ENCODE measurements at regions not wholly inside any gene's neighbourhood (a gene's known extent, or its start where the extent isn't known, plus 50 kb on each side); places are given as distances from the start of the nearest gene placed in this dataset.
"Not testable (repeated sequence)": the region's sequence is repeated elsewhere in the genome, so short reads cannot be mapped to it uniquely, and the experiment has no call there.

DNA sequence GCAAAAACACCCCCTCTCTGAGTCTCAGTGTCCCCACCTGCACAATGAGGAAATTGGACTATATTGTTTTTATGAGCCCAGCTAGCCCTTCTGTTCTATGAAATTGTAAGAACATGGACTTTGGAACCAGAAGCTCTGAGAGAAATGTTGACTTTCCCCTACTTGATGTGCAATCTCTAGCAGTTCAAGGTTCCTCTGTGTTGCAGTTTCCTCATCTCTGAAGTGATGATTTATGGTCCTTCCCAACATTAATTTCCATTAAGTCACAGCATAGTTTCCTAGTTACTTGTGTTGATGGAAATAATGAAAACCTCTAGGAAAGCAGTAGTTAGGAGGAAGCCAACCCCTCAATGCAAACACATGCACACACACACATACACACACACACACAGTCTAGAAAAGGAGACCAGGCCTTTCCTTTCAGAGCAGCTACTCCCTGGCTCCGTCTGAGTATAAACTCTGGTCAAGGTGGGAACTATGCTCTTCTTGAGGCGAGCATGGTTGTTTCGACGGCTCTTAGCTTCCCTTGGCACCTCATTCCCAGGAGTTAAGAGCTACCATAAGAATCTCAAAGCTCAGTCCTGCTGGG, 518.4 kb downstream of the SOX6 start:
- Histone ChIP-seq H3K36me3 (ENCODE audit: control insufficient read depth, insufficient read depth, low read length) (no peaks in the 10 kb centered on the region), H3K9me3 (ENCODE audit: control insufficient read depth, insufficient read depth, low read length) (no peaks in the 10 kb centered on the region), H3K27me3 (ENCODE audit: control insufficient read depth, insufficient read depth, low read length) (no peaks in the 10 kb centered on the region), H3K4me1 (ENCODE audit: control insufficient read depth, insufficient read depth, low read length) (no peaks in the 10 kb centered on the region), H3K9ac (ENCODE audit: low read depth, low read length) (no peak overlapping the region), H3K4me3 (ENCODE audit: low read depth, low read length) (no peak overlapping the region)

DNA sequence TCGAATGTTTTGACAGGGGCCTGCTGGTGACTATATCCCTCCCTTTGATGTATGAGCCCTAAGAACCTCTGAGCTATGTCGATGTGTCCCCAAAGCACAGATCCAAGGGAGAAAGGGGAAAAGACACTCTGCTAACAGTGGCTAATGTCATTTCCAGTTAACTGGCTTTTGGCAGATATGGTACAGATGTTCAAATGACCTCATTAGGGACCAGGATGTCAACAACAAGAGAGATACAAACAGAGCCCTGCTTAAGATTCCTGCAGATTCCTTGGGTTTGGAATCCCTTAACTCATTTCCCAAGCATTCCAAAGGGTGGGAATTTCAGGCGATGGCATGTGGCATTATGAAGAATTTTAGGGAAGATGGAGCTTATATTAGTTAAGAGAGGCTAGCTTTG, 517.3 kb downstream of the SOX6 start:
- no peak overlapping the region for H3K9ac ChIP-seq (ENCODE audit: low read depth, low read length)
- no peaks in the 10 kb centered on the region for H3K4me1 ChIP-seq (ENCODE audit: control insufficient read depth, insufficient read depth, low read length)
- no peak overlapping the region for H3K4me3 ChIP-seq (ENCODE audit: low read depth, low read length)
- no peaks in the 10 kb centered on the region for H3K9me3 ChIP-seq (ENCODE audit: control insufficient read depth, insufficient read depth, low read length)
- H3K27me3 ChIP-seq (ENCODE audit: control insufficient read depth, insufficient read depth, low read length), result no peaks in the 10 kb centered on the region
- no peaks in the 10 kb centered on the region for H3K36me3 ChIP-seq (ENCODE audit: control insufficient read depth, insufficient read depth, low read length)

DNA sequence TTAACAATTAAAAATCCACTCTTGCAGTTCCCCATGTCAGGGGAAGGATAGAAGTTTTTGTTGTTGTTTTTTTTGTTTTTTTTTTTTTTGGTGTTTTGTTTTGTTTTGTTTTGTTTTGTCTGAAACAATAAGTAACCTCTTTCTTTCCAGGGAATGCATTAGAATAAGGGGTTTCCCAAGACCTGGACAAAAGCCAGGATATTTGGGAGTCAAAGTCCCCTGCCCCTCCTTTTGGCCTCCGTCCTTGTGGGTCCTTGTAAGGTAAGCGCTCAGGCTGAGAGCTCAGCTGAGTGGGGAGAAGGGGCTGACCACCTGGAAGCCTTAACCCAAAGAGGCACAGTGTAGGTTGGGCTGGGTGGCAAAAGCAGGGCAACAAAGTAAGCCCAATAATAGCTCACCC, 515.4 kb downstream of the SOX6 start:
- Histone ChIP-seq H3K36me3 (ENCODE audit: control insufficient read depth, insufficient read depth, low read length) (no peaks in the 10 kb centered on the region), H3K4me1 (ENCODE audit: control insufficient read depth, insufficient read depth, low read length) (peaks cover 4% of the 10 kb centered on the region), H3K4me3 (ENCODE audit: low read depth, low read length) (no peak overlapping the region), H3K27me3 (ENCODE audit: control insufficient read depth, insufficient read depth, low read length) (no peaks in the 10 kb centered on the region), H3K9me3 (ENCODE audit: control insufficient read depth, insufficient read depth, low read length) (no peaks in the 10 kb centered on the region), H3K9ac (ENCODE audit: low read depth, low read length) (no peak overlapping the region)

DNA sequence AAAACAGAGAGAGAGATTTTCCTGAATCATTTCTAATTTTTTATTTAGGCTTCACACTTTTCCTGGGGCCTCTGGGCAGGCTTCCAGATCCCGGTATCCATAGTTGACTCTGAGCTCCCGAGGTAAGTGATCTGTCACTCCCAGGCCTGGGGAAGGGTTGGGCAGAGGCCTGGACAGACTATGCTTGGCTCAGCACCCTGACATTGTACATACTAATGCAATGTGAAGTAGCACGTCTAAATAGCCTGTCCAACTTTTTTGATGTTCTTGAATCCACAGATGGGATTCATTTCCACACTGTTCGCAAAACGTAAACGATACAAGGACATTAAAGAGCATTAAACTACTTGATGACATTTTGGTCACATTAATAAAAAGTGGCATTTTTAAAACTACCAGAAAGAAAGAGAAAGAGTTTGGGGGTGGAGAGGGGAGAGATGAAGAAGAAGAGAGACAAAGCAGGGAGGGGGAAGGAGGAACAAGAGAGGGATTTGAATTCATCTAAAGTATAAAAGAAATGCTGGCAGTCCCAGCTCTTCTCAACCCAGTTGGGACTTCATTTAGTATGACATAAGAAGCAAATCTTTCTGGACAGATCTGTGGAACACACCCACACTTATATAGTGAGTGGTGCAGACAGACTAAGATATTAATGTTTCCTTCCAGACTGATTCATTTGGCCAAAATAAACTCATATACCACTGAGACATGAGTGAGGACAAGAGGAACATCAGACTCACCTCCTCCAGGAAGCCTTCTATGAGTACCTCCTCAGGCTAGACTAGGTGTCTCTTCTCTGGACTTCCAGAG, 514.2 kb downstream of the SOX6 start:
- Histone ChIP-seq H3K4me1 (ENCODE audit: control insufficient read depth, insufficient read depth, low read length) (peaks cover 4% of the 10 kb centered on the region), H3K27me3 (ENCODE audit: control insufficient read depth, insufficient read depth, low read length) (no peaks in the 10 kb centered on the region), H3K4me3 (ENCODE audit: low read depth, low read length) (no peak overlapping the region), H3K9ac (ENCODE audit: low read depth, low read length) (no peak overlapping the region), H3K9me3 (ENCODE audit: control insufficient read depth, insufficient read depth, low read length) (no peaks in the 10 kb centered on the region), H3K36me3 (ENCODE audit: control insufficient read depth, insufficient read depth, low read length) (no peaks in the 10 kb centered on the region)

DNA sequence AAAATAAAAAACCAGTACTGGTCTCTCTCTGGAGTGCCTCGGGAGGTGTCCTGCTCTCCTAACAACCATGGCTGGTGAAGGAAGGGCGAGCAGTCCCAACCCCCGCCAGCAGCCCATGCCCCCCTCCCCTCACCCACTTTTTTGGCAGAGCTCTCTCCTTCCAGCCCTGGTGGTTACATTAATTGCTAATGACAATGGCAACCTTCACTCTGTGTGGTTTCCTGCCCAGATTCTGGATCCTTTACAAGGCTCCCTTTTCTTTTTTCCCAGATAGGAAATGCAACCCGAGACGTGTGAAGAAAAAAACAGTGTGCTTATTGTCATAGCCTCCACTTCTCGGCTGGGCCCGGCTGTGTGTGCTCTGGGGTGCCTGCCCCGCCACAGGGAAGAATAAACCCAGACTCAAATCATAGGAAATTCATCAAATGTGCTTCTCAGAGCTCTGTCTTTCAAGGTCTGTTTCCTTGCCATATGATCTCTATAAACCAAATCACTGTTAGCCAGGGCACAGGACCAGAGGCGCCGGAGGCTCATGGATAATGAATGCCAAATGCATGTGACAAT, 513.0 kb downstream of the SOX6 start:
- H3K27me3 ChIP-seq (ENCODE audit: control insufficient read depth, insufficient read depth, low read length), result no peaks in the 10 kb centered on the region
- no peaks in the 10 kb centered on the region for H3K9me3 ChIP-seq (ENCODE audit: control insufficient read depth, insufficient read depth, low read length)
- peaks cover 4% of the 10 kb centered on the region for H3K4me1 ChIP-seq (ENCODE audit: control insufficient read depth, insufficient read depth, low read length)
- H3K4me3 ChIP-seq (ENCODE audit: low read depth, low read length), result no peak overlapping the region
- H3K9ac ChIP-seq (ENCODE audit: low read depth, low read length), result no peak overlapping the region
- no peaks in the 10 kb centered on the region for H3K36me3 ChIP-seq (ENCODE audit: control insufficient read depth, insufficient read depth, low read length)

DNA sequence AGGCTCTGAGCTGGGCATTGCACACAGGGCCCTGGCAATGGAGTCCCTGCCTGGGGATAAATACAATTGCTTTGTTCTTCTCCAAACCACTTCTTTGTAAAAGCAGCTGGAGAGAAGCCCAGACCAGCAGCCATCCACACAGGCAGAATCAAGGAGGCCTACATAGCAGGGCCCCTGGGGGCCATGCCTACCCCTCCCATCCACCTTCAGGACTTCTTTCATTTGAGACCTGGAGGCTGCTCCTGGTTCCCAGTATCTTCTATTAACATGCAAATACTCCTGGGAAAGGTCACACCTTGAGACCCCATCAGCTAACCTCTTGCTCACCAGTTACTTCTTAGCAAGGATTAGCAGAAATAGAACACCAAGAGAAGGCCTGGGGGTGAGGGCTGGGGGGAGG, 511.1 kb downstream of the SOX6 start:
- H3K36me3 ChIP-seq (ENCODE audit: control insufficient read depth, insufficient read depth, low read length), result no peaks in the 10 kb centered on the region
- H3K9ac ChIP-seq (ENCODE audit: low read depth, low read length), result no peak overlapping the region
- no peaks in the 10 kb centered on the region for H3K27me3 ChIP-seq (ENCODE audit: control insufficient read depth, insufficient read depth, low read length)
- no peaks in the 10 kb centered on the region for H3K9me3 ChIP-seq (ENCODE audit: control insufficient read depth, insufficient read depth, low read length)
- H3K4me3 ChIP-seq (ENCODE audit: low read depth, low read length), result no peak overlapping the region
- peaks cover 4% of the 10 kb centered on the region for H3K4me1 ChIP-seq (ENCODE audit: control insufficient read depth, insufficient read depth, low read length)

DNA sequence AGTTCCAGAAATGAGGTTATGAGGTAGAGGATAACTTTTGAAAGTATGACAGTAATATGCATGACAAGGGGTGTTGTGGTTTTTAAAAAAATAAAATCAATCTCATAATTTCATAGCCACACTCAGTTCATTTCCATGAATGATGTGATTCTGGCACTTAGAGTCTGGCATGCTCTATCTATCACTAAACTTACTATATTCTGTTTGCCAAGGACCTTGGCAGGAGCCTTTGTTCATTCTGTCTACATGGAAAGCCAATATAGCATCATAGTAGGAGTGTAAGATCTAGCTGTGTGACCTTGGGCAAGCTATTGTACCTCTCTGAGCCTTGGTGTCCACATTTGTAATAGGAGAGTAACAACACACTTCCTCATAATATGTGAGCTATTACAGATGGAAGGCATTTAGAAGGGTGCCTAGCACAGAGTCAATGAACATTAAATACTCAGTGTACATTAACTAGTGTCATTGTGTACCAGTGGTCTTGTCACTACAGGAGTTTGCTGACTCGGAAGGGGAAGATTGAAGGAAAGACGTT, 507.6 kb downstream of the SOX6 start:
- no peaks in the 10 kb centered on the region for H3K27me3 ChIP-seq (ENCODE audit: control insufficient read depth, insufficient read depth, low read length)
- no peaks in the 10 kb centered on the region for H3K9me3 ChIP-seq (ENCODE audit: control insufficient read depth, insufficient read depth, low read length)
- H3K9ac ChIP-seq (ENCODE audit: low read depth, low read length), result no peak overlapping the region
- H3K4me3 ChIP-seq (ENCODE audit: low read depth, low read length), result no peak overlapping the region
- H3K36me3 ChIP-seq (ENCODE audit: control insufficient read depth, insufficient read depth, low read length), result no peaks in the 10 kb centered on the region
- peaks cover 4% of the 10 kb centered on the region for H3K4me1 ChIP-seq (ENCODE audit: control insufficient read depth, insufficient read depth, low read length)

DNA sequence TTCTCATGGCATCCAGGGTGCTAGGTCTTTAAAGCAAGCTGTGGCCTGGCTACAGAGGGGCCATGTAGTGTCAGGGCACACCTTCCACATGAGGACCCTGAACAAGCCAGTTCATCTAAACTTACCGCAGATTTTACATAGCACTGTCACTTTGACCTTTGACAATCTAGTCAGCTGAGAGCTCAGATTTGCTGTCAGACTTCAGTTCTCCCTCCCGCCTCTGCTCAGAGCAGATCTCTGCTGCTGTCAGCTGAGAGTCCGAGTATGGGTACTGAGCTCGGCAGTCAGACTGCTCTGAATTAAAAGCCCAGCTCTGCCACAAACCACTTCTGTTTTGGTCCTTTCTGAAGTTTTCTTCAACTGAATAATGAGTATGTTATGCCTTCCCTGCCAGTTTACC, 507.1 kb downstream of the SOX6 start:
- H3K9me3 ChIP-seq (ENCODE audit: control insufficient read depth, insufficient read depth, low read length), result no peaks in the 10 kb centered on the region
- H3K27me3 ChIP-seq (ENCODE audit: control insufficient read depth, insufficient read depth, low read length), result no peaks in the 10 kb centered on the region
- no peak overlapping the region for H3K9ac ChIP-seq (ENCODE audit: low read depth, low read length)
- no peak overlapping the region for H3K4me3 ChIP-seq (ENCODE audit: low read depth, low read length)
- peaks cover 4% of the 10 kb centered on the region for H3K4me1 ChIP-seq (ENCODE audit: control insufficient read depth, insufficient read depth, low read length)
- no peaks in the 10 kb centered on the region for H3K36me3 ChIP-seq (ENCODE audit: control insufficient read depth, insufficient read depth, low read length)

DNA sequence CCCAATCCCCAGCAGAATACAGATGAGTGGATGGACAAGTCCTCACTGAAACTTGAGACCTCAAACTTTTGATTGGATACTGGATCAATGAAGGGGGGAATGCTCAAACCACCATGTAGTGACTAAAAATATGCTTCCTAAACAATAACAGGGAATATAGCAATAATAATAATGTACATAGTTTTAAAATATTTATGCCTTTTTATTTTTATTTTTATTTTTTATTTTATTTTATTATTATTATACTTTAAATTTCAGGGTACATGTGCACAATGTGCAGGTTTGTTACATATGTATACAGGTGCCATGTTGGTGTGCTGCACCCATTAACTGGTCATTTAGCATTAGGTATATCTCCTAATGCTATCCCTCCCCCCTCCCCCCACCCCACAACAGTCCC, 506.0 kb downstream of the SOX6 start:
- not testable (repeated sequence) for H3K27me3 ChIP-seq (ENCODE audit: control insufficient read depth, insufficient read depth, low read length); H3K4me3 ChIP-seq (ENCODE audit: low read depth, low read length); H3K4me1 ChIP-seq (ENCODE audit: control insufficient read depth, insufficient read depth, low read length); H3K36me3 ChIP-seq (ENCODE audit: control insufficient read depth, insufficient read depth, low read length); H3K9ac ChIP-seq (ENCODE audit: low read depth, low read length); H3K9me3 ChIP-seq (ENCODE audit: control insufficient read depth, insufficient read depth, low read length)

DNA sequence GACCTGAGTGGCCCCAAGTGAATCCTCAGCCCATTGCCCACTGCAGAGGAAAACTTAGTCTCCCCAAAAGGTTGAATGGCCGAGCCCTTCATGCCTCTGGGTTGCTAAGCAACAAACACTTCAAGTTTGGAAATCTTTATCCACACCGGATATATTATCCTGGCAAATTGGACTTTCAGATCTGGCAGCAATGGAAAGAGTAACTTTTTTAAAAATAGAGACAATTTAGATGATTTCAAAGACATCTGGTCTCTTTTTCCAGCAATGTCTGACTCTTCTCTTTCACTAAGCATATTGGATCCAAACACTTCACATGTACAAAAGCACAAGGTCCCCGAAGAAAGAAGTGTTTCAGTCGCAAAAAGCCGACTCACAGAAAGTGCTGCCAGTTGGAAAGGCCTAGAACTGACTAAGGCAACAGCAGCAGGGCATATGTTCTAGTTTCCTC, 505.3 kb downstream of the SOX6 start:
- Histone ChIP-seq H3K9ac (ENCODE audit: low read depth, low read length) (no peak overlapping the region), H3K27me3 (ENCODE audit: control insufficient read depth, insufficient read depth, low read length) (no peaks in the 10 kb centered on the region), H3K9me3 (ENCODE audit: control insufficient read depth, insufficient read depth, low read length) (no peaks in the 10 kb centered on the region)

DNA sequence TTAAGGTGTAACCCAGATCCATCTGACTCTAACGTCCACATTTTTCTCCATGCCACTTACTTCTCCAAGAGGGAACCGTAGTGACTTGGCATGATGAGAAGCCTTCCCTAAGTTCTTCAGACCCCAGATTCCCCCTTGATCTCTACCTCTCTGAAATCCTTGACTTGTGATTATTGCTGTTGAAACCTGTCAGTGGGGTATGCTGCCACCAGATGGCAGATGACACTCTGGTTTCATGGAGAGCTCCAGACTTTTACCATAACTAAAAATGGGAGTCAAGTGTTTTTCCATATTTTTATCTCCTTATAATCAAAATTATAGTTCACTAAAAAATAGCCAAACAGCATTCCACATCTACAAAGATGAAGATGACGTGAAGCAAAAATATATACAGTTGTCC, 504.2 kb downstream of the SOX6 start:
- Histone ChIP-seq H3K36me3 (ENCODE audit: control insufficient read depth, insufficient read depth, low read length) (no peaks in the 10 kb centered on the region), H3K4me1 (ENCODE audit: control insufficient read depth, insufficient read depth, low read length) (no peaks in the 10 kb centered on the region), H3K27me3 (ENCODE audit: control insufficient read depth, insufficient read depth, low read length) (no peaks in the 10 kb centered on the region), H3K4me3 (ENCODE audit: low read depth, low read length) (no peak overlapping the region), H3K9me3 (ENCODE audit: control insufficient read depth, insufficient read depth, low read length) (no peaks in the 10 kb centered on the region), H3K9ac (ENCODE audit: low read depth, low read length) (no peak overlapping the region)

More for the DNA sequence above, 505.3 kb downstream of the SOX6 start:
- Histone ChIP-seq H3K4me3 (ENCODE audit: low read depth, low read length) (no peak overlapping the region), H3K36me3 (ENCODE audit: control insufficient read depth, insufficient read depth, low read length) (no peaks in the 10 kb centered on the region), H3K4me1 (ENCODE audit: control insufficient read depth, insufficient read depth, low read length) (no peaks in the 10 kb centered on the region)

DNA sequence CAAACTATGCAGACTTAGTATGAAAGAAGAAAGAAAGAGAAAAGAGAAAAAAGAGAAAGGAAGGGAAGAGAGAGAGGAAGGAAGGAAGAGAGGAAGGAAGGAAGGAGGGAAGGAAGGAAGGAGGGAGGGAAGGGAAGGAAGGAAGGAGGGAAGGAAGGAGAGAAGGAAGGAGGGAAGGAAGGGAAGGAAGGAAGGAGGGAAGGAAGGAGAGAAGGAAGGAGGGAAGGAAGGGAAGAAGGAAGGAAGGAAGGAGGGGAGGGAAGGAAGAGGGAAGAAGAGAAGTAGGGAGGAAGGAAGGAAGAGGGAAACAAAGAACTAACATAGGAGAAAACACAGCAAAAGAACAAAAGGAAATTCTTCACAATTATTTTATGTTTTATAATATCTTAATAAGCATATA, 502.1 kb downstream of the SOX6 start:
- no peak overlapping the region for H3K9ac ChIP-seq (ENCODE audit: low read depth, low read length)
- no peaks in the 10 kb centered on the region for H3K4me1 ChIP-seq (ENCODE audit: control insufficient read depth, insufficient read depth, low read length)
- H3K36me3 ChIP-seq (ENCODE audit: control insufficient read depth, insufficient read depth, low read length), result no peaks in the 10 kb centered on the region
- no peak overlapping the region for H3K4me3 ChIP-seq (ENCODE audit: low read depth, low read length)
- H3K9me3 ChIP-seq (ENCODE audit: control insufficient read depth, insufficient read depth, low read length), result no peaks in the 10 kb centered on the region
- no peaks in the 10 kb centered on the region for H3K27me3 ChIP-seq (ENCODE audit: control insufficient read depth, insufficient read depth, low read length)

Measured in iPS-15b (cell line).